H1 (cell line): ENCODE measurements at regions not wholly inside any gene's neighbourhood (a gene's known extent, or its start where the extent isn't known, plus 50 kb on each side); places are given as distances from the start of the nearest gene placed in this dataset.

Experiments used
- CTCF ChIA-PET: fragments of 300-600 bp; sonication (Branson Sonifier 250); formaldehyde crosslinking; loops from one replicate; lab custom pipeline; 2021; ENCODE audit not compliant: partially characterized antibody; lab: Charles Lee
- POLR2A ChIA-PET: fragments of 300-600 bp; sonication (Branson Sonifier 250); formaldehyde crosslinking; loops from one replicate; lab custom pipeline; 2021; ENCODE audit warnings: inconsistent platforms; ENCODE audit not compliant: partially characterized antibody; lab: Charles Lee
- DNase-seq, 2 experiments: peaks; one replicate each; pipeline versions ENCODE4 v3.0.0 to v3.0.0-alpha.2; 2010 to 2022; ENCODE audit warnings: low spot score in 2 of 2, low read depth in 1 of 2, mixed read lengths in 1 of 2
- FAIRE-seq: peaks from 2 replicates; lab custom pipeline; 2011; peaks lifted over from hg19 to GRCh38; lab: Jason Lieb, UNC
- H2AFZ ChIP-seq: 2 replicates; pipeline ENCODE4 v1.8.1; 2012; ENCODE audit warnings: low read length, inconsistent platforms
- H2AK5ac ChIP-seq: 2 replicates; pipeline ENCODE4 v1.6.1; 2013; ENCODE audit warnings: low read depth, low read length
- H2BK120ac ChIP-seq: replicated peaks from 2 replicates; pipeline ENCODE3; 2013; ENCODE audit warnings: low read depth, low read length, inconsistent platforms
- H2BK12ac ChIP-seq: 2 replicates; pipeline ENCODE4 v1.6.1; 2013; ENCODE audit warnings: low read depth, low read length
- H2BK15ac ChIP-seq: 2 replicates; pipeline ENCODE4 v1.6.1; 2013; ENCODE audit warnings: low read length
- H2BK20ac ChIP-seq: 2 replicates; pipeline ENCODE4 v1.6.1; 2013; ENCODE audit warnings: low read length
- H2BK5ac ChIP-seq: 2 replicates; pipeline ENCODE4 v1.6.1; 2013; ENCODE audit warnings: low read depth, low read length
- H3K14ac ChIP-seq: 2 replicates; pipeline ENCODE4 v1.6.1; 2013; ENCODE audit warnings: inconsistent platforms; ENCODE audit not compliant: insufficient read length
- H3K18ac ChIP-seq: 2 replicates; pipeline ENCODE4 v1.6.1; 2013; ENCODE audit warnings: low read length; ENCODE audit errors: extremely low read depth
- H3K23ac ChIP-seq: 2 replicates; pipeline ENCODE4 v1.6.1; 2013; ENCODE audit warnings: inconsistent platforms; ENCODE audit not compliant: insufficient read length
- H3K23me2 ChIP-seq: 2 replicates; pipeline ENCODE4 v1.6.1; 2013; ENCODE audit warnings: low read depth, low read length
- H3K27ac ChIP-seq: 2 replicates; pipeline ENCODE4 v1.6.1; 2011; ENCODE audit warnings: low read depth, low read length, inconsistent platforms
- H3K27me3 ChIP-seq, 4 experiments: replicated peaks in 1 of 4; 1 replicate in 1 of 4; 2 replicates in 3 of 4; pipeline versions ENCODE4 v1.6.1 to v1.8.1; 2011 to 2013; ENCODE audit warnings: low read length in 3 of 4, mild to moderate bottlenecking in 3 of 4, inconsistent platforms in 2 of 4, mixed read lengths in 2 of 4, moderate library complexity in 1 of 4; ENCODE audit not compliant: control insufficient read depth in 3 of 4, insufficient read depth in 3 of 4; ENCODE audit errors: extremely low read depth in 1 of 4
- H3K36me3 ChIP-seq, 4 experiments: 2 replicates each; pipeline versions ENCODE4 v1.6.1 to v1.8.1; 2011 to 2013; ENCODE audit warnings: mild to moderate bottlenecking in 4 of 4, low read length in 3 of 4, moderate library complexity in 2 of 4, control low read depth in 1 of 4, inconsistent platforms in 1 of 4; ENCODE audit not compliant: insufficient read depth in 4 of 4, control insufficient read depth in 2 of 4
- H3K4ac ChIP-seq: replicated peaks from 2 replicates; pipeline ENCODE3; 2013; ENCODE audit warnings: low read length, low read depth, mixed read lengths, inconsistent platforms; ENCODE audit not compliant: insufficient read length
- H3K4me1 ChIP-seq, 4 experiments: replicated peaks in 1 of 4; 1 replicate in 1 of 4; 2 replicates in 3 of 4; pipeline versions ENCODE4 v1.6.1 to v1.8.1; 2011 to 2013; ENCODE audit warnings: low read length in 3 of 4, inconsistent platforms in 2 of 4, mixed read lengths in 1 of 4; ENCODE audit not compliant: insufficient read depth in 4 of 4, control insufficient read depth in 3 of 4
- H3K4me2 ChIP-seq, 2 experiments: 2 replicates each; pipeline versions ENCODE4 v1.6.1 to v1.8.1; 2011 to 2013; ENCODE audit warnings: low read depth in 2 of 2, low read length in 2 of 2, control low read depth in 1 of 2, inconsistent platforms in 1 of 2, mild to moderate bottlenecking in 1 of 2; ENCODE audit not compliant: insufficient read depth in 1 of 2
- H3K4me3 ChIP-seq, 4 experiments: fragments of 200-600, 300-600 bp in 1 of 4; sonication (generic), shearing (Covaris generic), sonication (Bioruptor Twin) in 1 of 4; 2 replicates each; pipeline versions ENCODE4 v1.5.1 to v1.8.1; 2011 to 2016; ENCODE audit warnings: low read length in 4 of 4, low read depth in 3 of 4, control low read depth in 2 of 4, inconsistent platforms in 2 of 4, mild to moderate bottlenecking in 2 of 4, mixed read lengths in 1 of 4, moderate library complexity in 1 of 4; ENCODE audit not compliant: insufficient read depth in 2 of 4; ENCODE audit errors: extremely low read depth in 1 of 4
- H3K56ac ChIP-seq: replicated peaks from 2 replicates; pipeline ENCODE3; 2013; ENCODE audit warnings: low read depth, mild to moderate bottlenecking, mixed read lengths, low read length, inconsistent platforms; ENCODE audit not compliant: insufficient read length
- H3K79me1 ChIP-seq: 2 replicates; pipeline ENCODE4 v1.6.1; 2013; ENCODE audit warnings: low read depth, low read length, control low read depth
- H3K79me2 ChIP-seq, 2 experiments: 2 replicates each; pipeline versions ENCODE4 v1.6.1 to v1.8.1; 2012 to 2013; ENCODE audit warnings: low read length in 2 of 2, mild to moderate bottlenecking in 2 of 2, inconsistent platforms in 1 of 2; ENCODE audit not compliant: insufficient read depth in 2 of 2, control insufficient read depth in 1 of 2
- H3K9ac ChIP-seq, 4 experiments: replicated peaks in 1 of 4; 1 replicate in 1 of 4; 2 replicates in 3 of 4; pipeline versions ENCODE4 v1.6.1 to v1.8.1; 2011 to 2013; ENCODE audit warnings: low read depth in 3 of 4, low read length in 3 of 4, control low read depth in 2 of 4, mild to moderate bottlenecking in 2 of 4, moderate library complexity in 2 of 4, inconsistent platforms in 1 of 4; ENCODE audit errors: extremely low read depth in 1 of 4
- H3K9me3 ChIP-seq, 2 experiments: 2 replicates each; pipeline versions ENCODE4 v1.6.1 to v1.8.1; 2012 to 2013; ENCODE audit warnings: mild to moderate bottlenecking in 2 of 2, moderate library complexity in 2 of 2, control low read depth in 1 of 2, inconsistent platforms in 1 of 2, low read depth in 1 of 2, low read length in 1 of 2, mixed read lengths in 1 of 2; ENCODE audit not compliant: insufficient read depth in 2 of 2
- H4K20me1 ChIP-seq, 2 experiments: replicated peaks in 1 of 2; 2 replicates each; pipeline versions ENCODE3 to v1.8.1; 2011 to 2013; ENCODE audit warnings: inconsistent platforms in 2 of 2, low read length in 2 of 2, mild to moderate bottlenecking in 1 of 2; ENCODE audit not compliant: insufficient read depth in 2 of 2, control insufficient read depth in 1 of 2
- H4K5ac ChIP-seq: 2 replicates; pipeline ENCODE4 v1.6.1; 2013; ENCODE audit warnings: low read length, low read depth, mixed read lengths, inconsistent platforms; ENCODE audit not compliant: insufficient read length
- H4K8ac ChIP-seq: 2 replicates; pipeline ENCODE4 v1.8.0; 2013; ENCODE audit warnings: mild to moderate bottlenecking, moderate library complexity, low read length, inconsistent platforms; ENCODE audit not compliant: insufficient read depth; ENCODE audit errors: extremely low read depth
- H4K91ac ChIP-seq: replicated peaks from 2 replicates; pipeline ENCODE3; 2013; ENCODE audit warnings: low read length, mixed read lengths, inconsistent platforms; ENCODE audit not compliant: insufficient read length
- CHD1 ChIP-seq: IDR thresholded peaks from 2 replicates; pipeline ENCODE4 v1.6.1; 2012; ENCODE audit warnings: low read depth, low read length, improper control_type of control experiment
- KDM1A ChIP-seq: fragments of 200-600, 300-600 bp; sonication (generic); IDR thresholded peaks from 2 replicates; pipeline ENCODE4 v1.7.1; 2016; ENCODE audit warnings: mild to moderate bottlenecking, low read length, borderline replicate concordance
- POLR2AphosphoS5 ChIP-seq: IDR thresholded peaks from 2 replicates; pipeline ENCODE4 v1.6.1; 2011; ENCODE audit warnings: low read depth, low read length
- SIX5 ChIP-seq: IDR thresholded peaks from 2 replicates; pipeline ENCODE4 v1.6.1; 2011; ENCODE audit warnings: mild to moderate bottlenecking, low read depth, low read length
- WGBS, 2 experiments: shearing (Covaris generic) in 1 of 2; methylation state at CpG; one replicate each; pipeline versions ENCODE4 v1.1.6 to v1.1.7; 2013 to 2015; ENCODE audit warnings: low lambda C conversion rate in 2 of 2, mixed read lengths in 2 of 2, inconsistent platforms in 1 of 2, low coverage in 1 of 2, missing lambda C conversion rate in 1 of 2; ENCODE audit not compliant: insufficient replicate concordance in 2 of 2, insufficient coverage in 1 of 2, insufficient read length in 1 of 2; ENCODE audit errors: extremely low coverage in 1 of 2, missing lambda C conversion rate in 1 of 2; 5-methylcytosine and 5-hydroxymethylcytosine counted together

- no peaks in the 10 kb centered on the region for H4K20me1 ChIP-seq
- TF ChIP-seq KDM1A: 0 out of 2 replicates have a peak, but pooled peaks have one; percentile 13
- no peak for TF ChIP-seq POLR2AphosphoS5
- TF ChIP-seq SIX5: no peak
- TF ChIP-seq CHD1: no peak
Observed at GRCh38 chr5:164186550-164186949, 681.1 kb downstream of the MAT2B start.

More at GRCh38 chr5:164186550-164186949, 681.1 kb downstream of the MAT2B start:
- no peak overlapping the region for H3K9ac ChIP-seq
- no peak overlapping the region for H2BK20ac ChIP-seq
- ChIA-PET CTCF (interaction anchor here (0.9 kb wide), 1 partner anchor 49 kb away, joined by 3 read pairs; no protein-coding TSS in a partner anchor), POLR2A (no interaction called here)
- no peaks in the 10 kb centered on the region for H3K23me2 ChIP-seq
- no peak overlapping the region for H3K56ac ChIP-seq
- no peak overlapping the region for H4K91ac ChIP-seq
- WGBS, 2 experiments: 87% methylated on average over 3 of the region's 3 CpGs; no CpG with 5 or more reads in 1 of the 2 experiments
- no peak overlapping the region for H3K4me3 ChIP-seq
- no peak overlapping the region for H3K4me2 ChIP-seq
- H3K27ac ChIP-seq: no peak overlapping the region
- H3K14ac ChIP-seq: no peak overlapping the region
- H4K8ac ChIP-seq: no peak overlapping the region
- H4K5ac ChIP-seq: peak overlapping the region; percentile 5
- FAIRE-seq: no peak
- H3K18ac ChIP-seq: no peak overlapping the region
- no peaks in the 10 kb centered on the region for H3K36me3 ChIP-seq
- DNase-seq: no peak
- no peaks in the 10 kb centered on the region for H3K79me1 ChIP-seq
- peaks cover 0 to 8% (median 6%) of the 10 kb centered on the region in 4 experiments; a peak in 3 of 7 replicates for H3K4me1 ChIP-seq
- H2AK5ac ChIP-seq: no peak overlapping the region
- no peak overlapping the region for H2BK120ac ChIP-seq
- no peak overlapping the region for H3K23ac ChIP-seq
- no peak overlapping the region for H2BK12ac ChIP-seq
- no peak overlapping the region for H2AFZ ChIP-seq
- H3K4ac ChIP-seq: no peak overlapping the region
- H3K79me2 ChIP-seq: no peaks in the 10 kb centered on the region
- H2BK5ac ChIP-seq: no peak overlapping the region
- H2BK15ac ChIP-seq: no peak overlapping the region
- H3K9me3 ChIP-seq: no peaks in the 10 kb centered on the region
- H3K27me3 ChIP-seq: no peaks in the 10 kb centered on the region
